ENCODE measurements at regions not wholly inside any gene's neighbourhood (a gene's known extent, or its start where the extent isn't known, plus 50 kb on each side); places are given as distances from the start of the nearest gene placed in this dataset.
"Not testable (repeated sequence)": the region's sequence is repeated elsewhere in the genome, so short reads cannot be mapped to it uniquely, and the experiment has no call there.

- Histone ChIP-seq H3K4me1 (ENCODE audit: control insufficient read depth, insufficient read depth, low read length) (no peaks in the 10 kb centered on the region), H3K4me3 (ENCODE audit: low read length) (no peak overlapping the region), H3K9me3 (ENCODE audit: control insufficient read depth, insufficient read depth, low read length) (peaks cover 29% of the 10 kb centered on the region), H3K36me3 (ENCODE audit: control insufficient read depth, insufficient read depth, low read length) (no peaks in the 10 kb centered on the region), H3K27me3 (ENCODE audit: control insufficient read depth, insufficient read depth, low read length) (no peaks in the 10 kb centered on the region), H3K27ac (ENCODE audit: low read length) (no peak overlapping the region)
- no peak overlapping the region for H3K4me3 Mint-ChIP-seq
- H3K27ac Mint-ChIP-seq: no peak overlapping the region
- H3K4me1 Mint-ChIP-seq: no peaks in the 10 kb centered on the region
- H3K27me3 Mint-ChIP-seq (ENCODE audit: low read depth in 2 of 2): no peaks in the 10 kb centered on the region
- peaks cover 19 to 27% of the 10 kb centered on the region in 2 donors for H3K9me3 Mint-ChIP-seq
- WGBS (ENCODE audit: insufficient coverage): 63% methylated on average over 1 of the region's 1 CpG
- no peak for ATAC-seq
- intact Hi-C loops (cut with micrococcal nuclease): no loop called here
- no peak for DNase-seq
- TF ChIP-seq CTCF (IDR thresholded peaks at IDR 0.05): no peak
- H3K36me3 Mint-ChIP-seq: peaks cover 10% of the 10 kb centered on the region
Measured at GRCh38 chr7:120070201-120070600, 202.8 kb upstream of the KCND2 start.

DNA sequence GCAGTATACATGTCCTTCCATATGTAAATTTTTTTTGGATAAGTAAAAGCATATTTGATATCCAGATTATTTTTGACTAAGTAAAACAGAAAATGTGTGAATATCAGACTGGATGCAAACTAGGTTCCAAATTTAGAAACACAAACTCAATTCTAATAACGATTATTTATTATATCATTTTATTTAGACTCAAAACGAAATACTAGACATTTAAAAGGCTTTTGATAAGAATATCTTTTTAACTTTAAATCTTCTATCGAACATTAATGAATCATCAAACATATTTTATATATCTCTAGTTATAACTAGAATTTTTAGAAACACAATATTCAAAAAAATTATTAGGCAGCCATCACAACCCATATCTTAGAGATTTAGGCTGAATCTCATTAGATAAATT lies 195.2 kb upstream of the KCND2 start:
- Mint-ChIP-seq H3K36me3 (no peaks in the 10 kb centered on the region), H3K4me3 (no peak overlapping the region), H3K27ac (no peak overlapping the region), H3K9me3 (peaks cover 10 to 14% of the 10 kb centered on the region in 2 donors), H3K4me1 (no peaks in the 10 kb centered on the region), H3K27me3 (ENCODE audit: low read depth in 2 of 2) (no peaks in the 10 kb centered on the region)
- H3K4me3 ChIP-seq (ENCODE audit: low read length): no peak overlapping the region
- intact Hi-C loops (cut with micrococcal nuclease): no loop called here
- H3K27me3 ChIP-seq (ENCODE audit: control insufficient read depth, insufficient read depth, low read length): no peaks in the 10 kb centered on the region
- H3K36me3 ChIP-seq (ENCODE audit: control insufficient read depth, insufficient read depth, low read length): no peaks in the 10 kb centered on the region
- DNase-seq: no peak
- no peaks in the 10 kb centered on the region for H3K9me3 ChIP-seq (ENCODE audit: control insufficient read depth, insufficient read depth, low read length)
- no peaks in the 10 kb centered on the region for H3K4me1 ChIP-seq (ENCODE audit: control insufficient read depth, insufficient read depth, low read length)
- ATAC-seq: no peak
- TF ChIP-seq CTCF (IDR thresholded peaks at IDR 0.05): no peak
- no CpG with 5 or more reads among the region's 3 CpGs for WGBS (ENCODE audit: insufficient coverage)
- H3K27ac ChIP-seq (ENCODE audit: low read length): no peak overlapping the region

GRCh38 chr7:120079022-120079421 lies 194.0 kb upstream of the KCND2 start:
- intact Hi-C loops (cut with micrococcal nuclease): no loop called here
- Mint-ChIP-seq H3K36me3 (no peaks in the 10 kb centered on the region), H3K4me3 (no peak overlapping the region), H3K27ac (no peak overlapping the region), H3K9me3 (peaks cover 10 to 17% of the 10 kb centered on the region in 2 donors), H3K4me1 (no peaks in the 10 kb centered on the region), H3K27me3 (ENCODE audit: low read depth in 2 of 2) (no peaks in the 10 kb centered on the region)
- ATAC-seq: no peak
- Histone ChIP-seq H3K4me3 (ENCODE audit: low read length) (no peak overlapping the region), H3K27me3 (ENCODE audit: control insufficient read depth, insufficient read depth, low read length) (no peaks in the 10 kb centered on the region), H3K4me1 (ENCODE audit: control insufficient read depth, insufficient read depth, low read length) (no peaks in the 10 kb centered on the region), H3K9me3 (ENCODE audit: control insufficient read depth, insufficient read depth, low read length) (no peaks in the 10 kb centered on the region), H3K36me3 (ENCODE audit: control insufficient read depth, insufficient read depth, low read length) (no peaks in the 10 kb centered on the region), H3K27ac (ENCODE audit: low read length) (no peak overlapping the region)
- no peak for DNase-seq
- 79% methylated on average over 1 of the region's 1 CpG for whole genome bisulfite sequencing (ENCODE audit: insufficient coverage)
- no peak for TF ChIP-seq CTCF (IDR thresholded peaks at IDR 0.05)

- Mint-ChIP-seq H3K9me3 (peaks cover 10 to 16% of the 10 kb centered on the region in 2 donors), H3K27me3 (ENCODE audit: low read depth in 2 of 2) (no peaks in the 10 kb centered on the region), H3K27ac (no peak overlapping the region), H3K4me3 (no peak overlapping the region), H3K4me1 (no peaks in the 10 kb centered on the region), H3K36me3 (no peaks in the 10 kb centered on the region)
- no peaks in the 10 kb centered on the region for H3K27me3 ChIP-seq (ENCODE audit: control insufficient read depth, insufficient read depth, low read length)
- no peaks in the 10 kb centered on the region for H3K4me1 ChIP-seq (ENCODE audit: control insufficient read depth, insufficient read depth, low read length)
- no peak overlapping the region for H3K4me3 ChIP-seq (ENCODE audit: low read length)
- DNase-seq (no peak), ATAC-seq (no peak)
- H3K36me3 ChIP-seq (ENCODE audit: control insufficient read depth, insufficient read depth, low read length): no peaks in the 10 kb centered on the region
- intact Hi-C loops (cut with micrococcal nuclease): no loop called here
- WGBS (ENCODE audit: insufficient coverage): 55% methylated on average over 3 of the region's 3 CpGs
- H3K27ac ChIP-seq (ENCODE audit: low read length): no peak overlapping the region
- H3K9me3 ChIP-seq (ENCODE audit: control insufficient read depth, insufficient read depth, low read length): no peaks in the 10 kb centered on the region
- TF ChIP-seq CTCF (IDR thresholded peaks at IDR 0.05): no peak
Measured at GRCh38 chr7:120079704-120080103, 193.3 kb upstream of the KCND2 start.

- not testable (repeated sequence) for DNase-seq
Measured at GRCh38 chr7:120086468-120086867, 186.5 kb upstream of the KCND2 start.

More at GRCh38 chr7:120086468-120086867, 186.5 kb upstream of the KCND2 start:
- H3K27ac ChIP-seq (ENCODE audit: low read length); H3K27me3 ChIP-seq (ENCODE audit: control insufficient read depth, insufficient read depth, low read length); H3K36me3 ChIP-seq (ENCODE audit: control insufficient read depth, insufficient read depth, low read length); H3K27ac Mint-ChIP-seq; H3K4me3 ChIP-seq (ENCODE audit: low read length); H3K36me3 Mint-ChIP-seq; H3K4me1 Mint-ChIP-seq; H3K4me3 Mint-ChIP-seq; H3K9me3 ChIP-seq (ENCODE audit: control insufficient read depth, insufficient read depth, low read length); H3K27me3 Mint-ChIP-seq (ENCODE audit: low read depth in 2 of 2); ATAC-seq; H3K4me1 ChIP-seq (ENCODE audit: control insufficient read depth, insufficient read depth, low read length); intact Hi-C loops (cut with micrococcal nuclease): not testable (repeated sequence)
- H3K9me3 Mint-ChIP-seq: peaks cover 17 to 23% of the 10 kb centered on the region in 2 donors
- WGBS (ENCODE audit: insufficient coverage): 89% methylated on average over 15 of the region's 16 CpGs

Data from natural killer cell (primary cell).